IgD-negative memory B cell (primary cell): ENCODE measurements at regions not wholly inside any gene's neighbourhood (a gene's known extent, or its start where the extent isn't known, plus 50 kb on each side); places are given as distances from the start of the nearest gene placed in this dataset.

Experiments used
- H3K27ac Mint-ChIP-seq, 3 donors: one replicate each; pipeline ENCODE4 v1.8.0; 2020 to 2022; ENCODE audit warnings: mild to moderate bottlenecking in 3 of 3, mixed read lengths in 3 of 3, moderate library complexity in 1 of 3
- H3K27me3 Mint-ChIP-seq: one replicate; pipeline ENCODE4 v1.8.0; 2021; ENCODE audit warnings: mixed read lengths
- H3K36me3 Mint-ChIP-seq: one replicate; pipeline ENCODE4 v1.8.0; 2020; ENCODE audit warnings: mild to moderate bottlenecking, mixed read lengths
- H3K4me1 Mint-ChIP-seq, 3 donors: one replicate each; pipeline ENCODE4 v1.8.0; 2020 to 2022; ENCODE audit warnings: mixed read lengths in 3 of 3, mild to moderate bottlenecking in 1 of 3
- H3K4me3 Mint-ChIP-seq, 4 donors: one replicate each; pipeline ENCODE4 v1.8.0; 2020 to 2022; ENCODE audit warnings: mild to moderate bottlenecking in 4 of 4, mixed read lengths in 4 of 4, moderate library complexity in 3 of 4
- H3K9me3 Mint-ChIP-seq, 3 donors: one replicate each; pipeline ENCODE4 v1.8.0; 2020 to 2021; ENCODE audit warnings: mixed read lengths in 3 of 3, mild to moderate bottlenecking in 1 of 3

DNA sequence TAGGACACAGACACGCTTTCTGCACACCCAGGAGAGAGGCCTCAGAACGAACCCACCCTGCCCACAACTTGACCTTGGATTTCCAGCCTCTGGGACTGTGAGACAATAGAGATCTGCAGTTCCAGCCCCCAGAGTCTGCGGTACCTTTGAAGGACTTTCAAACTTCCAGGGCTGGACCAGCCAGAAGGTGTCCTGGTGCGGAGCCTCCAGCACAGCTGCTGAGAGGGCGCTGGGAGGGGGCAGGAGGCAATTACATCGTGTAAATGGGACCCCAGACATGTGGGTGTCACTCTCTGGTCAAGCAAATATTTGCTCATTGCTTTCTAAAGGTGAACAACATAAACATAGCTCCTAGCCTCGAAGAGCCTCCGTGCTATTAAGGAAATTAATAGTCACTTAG is 58.7 kb upstream of the ACTRT2 start:
- peaks cover 0 to 1% (median 0%) of the 10 kb centered on the region in 3 donors for H3K4me1 Mint-ChIP-seq
- H3K27ac Mint-ChIP-seq, result no peak overlapping the region
- H3K4me3 Mint-ChIP-seq, result no peak overlapping the region
- H3K9me3 Mint-ChIP-seq, result peaks cover 3 to 7% (median 7%) of the 10 kb centered on the region in 3 donors
- peaks cover 5% of the 10 kb centered on the region for H3K27me3 Mint-ChIP-seq
- no peaks in the 10 kb centered on the region for H3K36me3 Mint-ChIP-seq

- no peaks in the 10 kb centered on the region for H3K36me3 Mint-ChIP-seq
- H3K27me3 Mint-ChIP-seq, result peaks cover 5% of the 10 kb centered on the region
- no peak overlapping the region for H3K4me3 Mint-ChIP-seq
- H3K27ac Mint-ChIP-seq, result no peak overlapping the region
- peaks cover 0 to 1% (median 0%) of the 10 kb centered on the region in 3 donors for H3K4me1 Mint-ChIP-seq
- peaks cover 0 to 6% (median 4%) of the 10 kb centered on the region in 3 donors for H3K9me3 Mint-ChIP-seq
These were observed 58.3 kb upstream of the ACTRT2 start for GRCh38 chr1:2962946-2963345.

- Mint-ChIP-seq H3K36me3 (no peaks in the 10 kb centered on the region), H3K27ac (no peak overlapping the region), H3K4me3 (no peak overlapping the region), H3K27me3 (peaks cover 7% of the 10 kb centered on the region), H3K9me3 (peaks cover 0 to 3% (median 0%) of the 10 kb centered on the region in 3 donors), H3K4me1 (peaks cover 0 to 1% (median 0%) of the 10 kb centered on the region in 3 donors)
These were observed 55.6 kb upstream of the ACTRT2 start for GRCh38 chr1:2965676-2966075.

DNA sequence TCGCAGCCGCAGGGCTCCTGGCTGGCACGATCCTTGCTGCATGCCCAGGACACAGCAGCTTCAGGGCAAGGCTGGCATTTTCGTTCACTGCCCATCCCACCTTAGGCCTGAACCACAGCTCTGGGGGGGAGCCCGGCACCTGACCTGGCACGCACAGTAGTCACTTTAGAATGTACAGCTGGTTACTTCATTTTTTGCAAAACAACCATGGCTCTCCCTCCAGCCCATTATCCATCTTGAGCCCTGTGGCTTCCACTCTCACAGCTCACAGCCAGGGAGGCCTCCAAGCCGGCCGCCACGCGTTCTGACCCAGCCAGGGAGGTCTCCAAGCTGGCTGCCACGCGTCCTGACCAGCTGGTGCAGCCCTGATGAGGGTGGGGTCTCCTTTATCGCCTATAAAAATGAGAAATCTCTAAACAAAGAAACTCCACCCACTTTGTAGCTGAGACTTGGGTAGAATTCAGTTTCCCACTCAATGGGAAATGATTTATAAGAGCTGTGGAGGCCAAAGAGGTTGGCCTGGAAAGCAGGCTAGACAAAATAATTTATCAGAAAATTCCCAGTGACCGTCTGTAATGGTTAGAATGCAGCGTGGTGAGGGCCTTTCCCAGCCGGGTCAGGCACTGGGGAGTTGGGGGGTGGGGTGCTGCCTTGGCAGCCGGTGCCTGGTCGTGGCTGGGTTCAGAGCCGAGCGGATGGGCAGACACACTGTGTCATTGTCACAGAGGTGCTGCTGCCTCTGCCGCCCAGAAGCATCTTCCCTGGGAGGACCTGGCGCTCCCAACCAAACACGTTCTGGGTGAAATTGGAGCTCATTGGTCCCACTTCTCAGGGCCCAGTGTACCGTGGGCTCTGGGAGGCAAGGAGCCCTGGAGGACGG is 54.6 kb upstream of the ACTRT2 start:
- Mint-ChIP-seq H3K4me3 (no peak overlapping the region), H3K4me1 (peaks cover 0 to 1% (median 0%) of the 10 kb centered on the region in 3 donors), H3K27me3 (peaks cover 7% of the 10 kb centered on the region), H3K9me3 (peaks cover 0 to 3% (median 0%) of the 10 kb centered on the region in 3 donors), H3K36me3 (no peaks in the 10 kb centered on the region), H3K27ac (no peak overlapping the region)

DNA sequence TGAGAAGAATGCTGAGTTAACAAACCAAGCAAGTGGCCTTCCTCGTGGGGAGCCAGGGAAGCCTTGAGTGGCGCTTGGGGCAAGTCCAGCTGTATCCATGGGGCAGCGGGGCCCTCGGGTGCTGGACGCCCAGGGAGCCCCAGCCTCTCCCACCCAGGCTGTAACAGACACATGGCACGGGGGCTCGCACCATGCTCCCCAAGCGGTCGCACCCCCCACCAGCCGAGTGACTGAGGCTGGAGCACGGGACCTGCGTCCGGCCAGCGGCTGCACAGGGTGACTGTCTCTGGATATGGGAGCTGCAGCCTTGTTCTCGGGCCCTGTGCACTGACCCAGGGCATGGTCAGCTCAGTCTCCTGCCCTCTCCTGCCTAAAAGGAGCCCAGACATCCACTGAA is 53.9 kb upstream of the ACTRT2 start:
- no peaks in the 10 kb centered on the region for H3K36me3 Mint-ChIP-seq
- H3K4me1 Mint-ChIP-seq, result peaks cover 0 to 1% (median 0%) of the 10 kb centered on the region in 3 donors
- peaks cover 7% of the 10 kb centered on the region for H3K27me3 Mint-ChIP-seq
- H3K27ac Mint-ChIP-seq, result no peak overlapping the region
- no peak overlapping the region for H3K4me3 Mint-ChIP-seq
- H3K9me3 Mint-ChIP-seq, result peaks cover 0 to 3% (median 0%) of the 10 kb centered on the region in 3 donors

DNA sequence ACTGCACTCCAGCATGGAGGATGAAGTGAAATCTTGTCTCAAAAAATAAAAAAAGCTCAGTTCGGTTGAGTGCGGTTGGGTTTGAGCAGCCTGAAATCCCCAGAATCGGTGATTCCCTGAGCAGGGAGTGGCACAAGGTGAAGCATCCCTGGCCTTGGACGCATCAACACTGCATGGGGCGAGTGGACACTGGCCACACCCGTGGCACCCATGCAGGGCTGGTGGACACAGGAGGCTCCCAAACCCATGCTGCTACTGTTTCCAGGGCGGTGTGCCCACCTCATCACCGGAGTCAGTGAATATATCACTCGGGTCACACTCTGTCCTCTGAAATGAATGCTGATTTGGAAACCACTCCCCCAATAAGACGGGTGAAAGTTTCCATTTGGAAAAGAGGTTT is 53.4 kb upstream of the ACTRT2 start:
- H3K9me3 Mint-ChIP-seq, result peaks cover 0 to 3% (median 0%) of the 10 kb centered on the region in 3 donors
- no peak overlapping the region for H3K4me3 Mint-ChIP-seq
- peaks cover 0 to 1% (median 0%) of the 10 kb centered on the region in 3 donors for H3K4me1 Mint-ChIP-seq
- H3K27me3 Mint-ChIP-seq, result peaks cover 6% of the 10 kb centered on the region
- H3K36me3 Mint-ChIP-seq, result no peaks in the 10 kb centered on the region
- H3K27ac Mint-ChIP-seq, result no peak overlapping the region

- peaks cover 2% of the 10 kb centered on the region for H3K27me3 Mint-ChIP-seq
- no peaks in the 10 kb centered on the region for H3K36me3 Mint-ChIP-seq
- peak overlapping the region in 1 of 3 donors; percentile 47 for H3K27ac Mint-ChIP-seq
- no peaks in the 10 kb centered on the region for H3K9me3 Mint-ChIP-seq
- H3K4me3 Mint-ChIP-seq, result no peak overlapping the region
- H3K4me1 Mint-ChIP-seq, result peaks cover 0 to 1% (median 0%) of the 10 kb centered on the region in 3 donors
These were observed 52.8 kb upstream of the ACTRT2 start for GRCh38 chr1:2968471-2968881.

DNA sequence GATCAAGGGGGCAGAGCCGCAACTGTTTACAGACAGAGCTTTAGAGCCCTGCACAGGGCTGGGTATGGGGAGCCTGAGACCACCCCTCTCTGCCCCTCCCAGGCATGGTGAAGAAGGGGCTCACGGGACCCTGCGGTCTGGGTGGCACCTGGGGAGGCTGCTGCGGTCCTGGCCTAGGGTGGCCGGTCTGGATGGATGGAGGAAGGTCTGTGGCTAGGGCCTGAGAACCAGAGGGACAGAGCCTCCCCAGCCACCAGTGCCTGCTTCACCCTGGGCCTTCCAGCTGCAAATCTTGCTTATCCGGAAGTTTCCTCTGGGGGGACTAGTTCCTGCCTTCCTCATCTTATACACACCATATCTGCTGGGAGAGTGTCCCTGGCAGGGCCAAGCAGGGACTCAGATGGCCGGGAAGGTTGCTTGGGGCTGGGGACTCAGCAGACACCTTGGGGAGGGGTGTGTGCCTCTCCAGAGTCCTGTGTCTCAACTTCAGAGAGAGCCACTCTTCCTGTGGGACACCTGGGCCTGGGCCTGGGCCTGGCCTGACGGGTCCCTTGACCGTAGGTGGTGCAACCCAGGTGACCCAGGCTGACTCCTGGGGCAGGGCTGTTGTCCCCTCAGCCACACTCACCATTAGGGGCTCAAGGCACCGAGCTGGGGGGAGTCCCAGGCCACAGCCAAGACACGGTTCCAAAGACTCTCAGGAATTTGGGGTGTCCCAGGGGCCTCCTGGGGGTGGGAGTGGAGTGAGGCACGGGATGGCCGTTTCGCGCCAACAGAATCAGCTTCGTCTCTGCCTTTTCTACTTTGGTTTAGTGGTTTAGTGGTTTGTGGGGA is 52.0 kb upstream of the ACTRT2 start:
- H3K4me1 Mint-ChIP-seq, result peaks cover 0 to 1% (median 0%) of the 10 kb centered on the region in 3 donors
- H3K36me3 Mint-ChIP-seq, result no peaks in the 10 kb centered on the region
- no peaks in the 10 kb centered on the region for H3K9me3 Mint-ChIP-seq
- no peak overlapping the region for H3K4me3 Mint-ChIP-seq
- peaks cover 2% of the 10 kb centered on the region for H3K27me3 Mint-ChIP-seq
- no peak overlapping the region for H3K27ac Mint-ChIP-seq

DNA sequence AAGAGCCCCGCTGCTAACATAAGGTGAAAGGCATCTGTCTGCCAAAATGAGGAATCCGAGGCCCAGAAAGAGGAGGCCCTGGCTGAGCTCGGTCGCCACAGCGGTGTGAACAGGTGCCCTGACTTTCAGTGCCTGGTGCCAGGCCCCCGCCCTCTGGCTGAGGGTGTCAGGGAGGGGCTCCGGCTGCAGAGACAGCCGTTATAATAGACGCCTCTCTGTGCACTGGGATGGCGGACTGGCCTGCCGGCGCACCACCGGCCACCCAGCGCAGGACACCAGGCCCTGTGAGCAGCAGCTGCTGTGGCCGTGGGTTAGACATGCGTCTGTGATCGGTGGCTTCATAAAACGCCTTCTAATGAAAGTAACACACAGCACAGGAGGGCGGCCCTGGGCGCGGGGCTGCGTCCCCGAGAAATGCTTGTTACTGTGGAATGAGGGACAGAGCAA is 51.4 kb upstream of the ACTRT2 start:
- Mint-ChIP-seq H3K9me3 (no peaks in the 10 kb centered on the region), H3K4me1 (peaks cover 0 to 1% (median 0%) of the 10 kb centered on the region in 3 donors), H3K36me3 (no peaks in the 10 kb centered on the region), H3K27me3 (peaks cover 2% of the 10 kb centered on the region), H3K27ac (no peak overlapping the region), H3K4me3 (no peak overlapping the region)

DNA sequence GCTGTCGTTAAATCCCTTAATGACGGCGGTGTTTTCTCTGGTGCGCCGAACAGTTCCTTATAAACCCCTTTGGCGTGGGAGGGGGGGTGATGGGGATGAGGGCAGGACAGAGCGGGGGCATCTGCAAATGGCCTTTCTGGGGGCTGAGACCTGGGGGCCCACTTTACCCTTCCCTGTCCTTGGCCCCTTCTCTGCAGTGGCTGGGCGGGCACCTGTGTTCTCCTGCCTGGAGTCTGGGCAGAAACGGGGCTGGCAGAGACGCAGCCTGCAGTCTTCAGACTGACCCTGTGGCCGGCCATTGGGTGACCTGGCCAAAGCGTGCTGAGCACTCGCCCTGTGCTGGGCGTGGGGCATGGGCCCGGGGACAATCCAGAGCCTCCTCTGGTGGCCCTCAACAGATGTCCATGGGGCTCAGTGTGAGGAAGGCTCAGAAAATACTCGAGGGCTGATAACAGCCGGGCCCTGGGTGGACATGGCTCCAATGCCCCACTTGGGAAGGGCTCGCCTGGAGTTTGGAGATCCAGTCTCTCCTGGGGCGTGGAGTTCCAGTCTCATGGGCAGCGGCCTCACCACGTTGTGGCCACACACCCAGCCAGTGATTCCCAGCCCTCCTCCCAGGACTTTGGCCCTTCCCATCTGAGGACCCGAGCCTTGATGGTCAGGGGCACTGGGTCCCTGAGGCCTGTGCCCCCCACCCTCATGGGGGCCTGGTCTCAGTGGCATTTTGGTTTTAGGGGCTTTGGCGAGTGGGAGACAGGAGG is 50.8 kb upstream of the ACTRT2 start:
- Mint-ChIP-seq H3K4me1 (peaks cover 0 to 1% (median 0%) of the 10 kb centered on the region in 3 donors), H3K4me3 (no peak overlapping the region)

DNA sequence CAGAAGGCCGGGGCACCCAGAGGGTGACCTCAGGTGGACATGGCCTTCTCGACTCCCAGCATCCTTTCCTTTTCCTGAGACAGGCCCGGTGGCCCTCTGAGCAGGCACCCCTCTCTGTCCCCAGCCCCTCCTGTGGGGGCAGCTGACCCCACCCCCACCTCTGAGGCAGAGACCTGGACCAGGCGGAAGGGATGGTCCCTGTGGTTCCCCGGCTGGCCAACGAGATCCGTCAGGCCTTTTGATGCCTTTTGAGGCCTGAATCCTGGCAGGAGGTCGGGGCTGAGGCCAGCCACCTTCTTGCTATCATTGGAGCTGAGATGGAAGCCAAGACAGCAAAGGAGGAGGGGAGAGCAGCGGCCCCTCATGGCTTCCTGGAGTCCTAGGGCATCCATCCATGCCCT is 50.2 kb upstream of the ACTRT2 start:
- Mint-ChIP-seq H3K27ac (no peak overlapping the region), H3K36me3 (no peaks in the 10 kb centered on the region), H3K4me1 (peaks cover 0 to 1% (median 0%) of the 10 kb centered on the region in 3 donors), H3K4me3 (no peak overlapping the region), H3K9me3 (no peaks in the 10 kb centered on the region), H3K27me3 (peaks cover 2% of the 10 kb centered on the region)

More for the DNA sequence above, 50.8 kb upstream of the ACTRT2 start:
- Mint-ChIP-seq H3K9me3 (no peaks in the 10 kb centered on the region), H3K27me3 (peaks cover 2% of the 10 kb centered on the region), H3K36me3 (no peaks in the 10 kb centered on the region), H3K27ac (no peak overlapping the region)
